NCI-H2227 (cell line): ENCODE measurements at regions not wholly inside any gene's neighbourhood (a gene's known extent, or its start where the extent isn't known, plus 50 kb on each side); places are given as distances from the start of the nearest gene placed in this dataset.
"Not testable (repeated sequence)": the region's sequence is repeated elsewhere in the genome, so short reads cannot be mapped to it uniquely, and the experiment has no call there.

Experiments used
- DNase-seq: peaks from one replicate; lab custom pipeline; 2025; ENCODE audit not compliant: unreplicated experiment; lab: John Stamatoyannopoulos, UW

- no peak for DNase-seq
Observed at GRCh38 chr6:93183531-93183972, 235.8 kb downstream of the EPHA7 start.

DNA sequence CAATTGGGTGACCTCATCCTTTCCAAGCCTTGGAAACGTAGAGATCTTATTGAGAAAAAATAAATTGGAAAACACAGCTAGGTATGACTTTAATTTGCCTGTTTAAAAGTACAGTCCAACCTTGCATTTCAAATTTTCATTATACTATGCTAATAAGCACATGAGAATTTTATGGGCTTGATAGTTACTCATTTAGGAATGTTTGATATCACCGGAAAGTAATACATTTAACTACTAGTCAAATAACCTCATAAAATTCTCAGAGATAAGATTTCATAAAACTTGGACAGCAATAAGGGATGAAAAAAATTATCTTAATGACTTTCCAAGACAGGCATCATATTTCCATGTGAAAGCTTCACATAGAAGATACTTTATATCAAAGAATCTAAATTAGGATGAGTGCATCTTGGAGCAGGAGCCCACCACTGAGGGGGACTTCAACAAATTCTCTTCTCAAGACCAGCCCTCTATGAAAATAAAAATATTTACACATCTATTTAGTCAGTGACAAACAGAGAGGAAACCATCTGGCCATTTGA lies 236.3 kb downstream of the EPHA7 start:
- DNase-seq, result no peak

DNA sequence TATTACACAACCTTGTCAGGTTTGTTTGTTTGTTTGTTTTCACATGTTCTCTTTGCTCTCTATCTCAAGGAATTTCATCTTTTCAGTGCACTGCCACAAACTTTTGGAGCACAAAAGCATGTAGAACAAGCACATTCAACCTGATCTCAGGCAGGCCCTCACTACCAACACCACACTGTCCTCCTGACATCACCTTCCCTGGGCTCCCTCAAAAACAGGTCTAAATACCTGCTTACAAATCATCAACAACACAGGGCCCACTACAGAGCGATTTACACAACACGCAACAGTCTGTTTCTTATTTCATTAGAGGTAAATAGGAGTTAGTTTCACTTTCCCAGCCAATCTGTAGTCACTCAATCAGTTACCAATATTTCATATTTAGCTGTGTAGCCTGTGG lies 241.4 kb downstream of the EPHA7 start:
- no peak for DNase-seq

GRCh38 chr6:93177438-93177837 lies 241.9 kb downstream of the EPHA7 start:
- DNase-seq, result no peak

DNA sequence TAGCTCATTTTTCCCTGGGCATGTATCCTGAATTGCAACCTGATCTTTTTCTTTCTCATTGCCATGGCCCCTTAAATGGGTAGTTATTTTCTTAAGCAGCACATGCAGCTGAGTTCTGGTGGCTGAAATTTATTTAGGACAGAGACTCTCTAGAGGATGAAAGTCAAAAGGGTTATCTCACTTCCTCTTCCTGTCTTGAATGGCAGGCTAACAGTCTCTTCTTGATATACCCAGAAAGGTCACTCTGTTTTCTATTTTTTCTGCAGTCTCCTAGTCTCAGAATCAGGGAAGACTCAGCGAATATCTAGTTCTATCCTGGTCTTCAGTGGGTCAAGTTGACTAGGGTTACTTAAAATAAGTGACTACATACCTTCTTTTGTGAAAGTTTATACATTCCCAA lies 243.3 kb downstream of the EPHA7 start:
- DNase-seq, result no peak

GRCh38 chr6:93173573-93173972 lies 245.8 kb downstream of the EPHA7 start:
- DNase-seq, result not testable (repeated sequence)

GRCh38 chr6:93165850-93166430 lies 253.4 kb downstream of the EPHA7 start:
- peak; percentile 1 for DNase-seq

GRCh38 chr6:93164781-93165180 lies 254.6 kb downstream of the EPHA7 start:
- no peak for DNase-seq

GRCh38 chr6:93163146-93163545 lies 256.2 kb downstream of the EPHA7 start:
- DNase-seq, result no peak

GRCh38 chr6:93139408-93140081 lies 279.8 kb downstream of the EPHA7 start:
- no peak for DNase-seq

GRCh38 chr6:93136111-93136510 lies 283.2 kb downstream of the EPHA7 start:
- no peak for DNase-seq

DNA sequence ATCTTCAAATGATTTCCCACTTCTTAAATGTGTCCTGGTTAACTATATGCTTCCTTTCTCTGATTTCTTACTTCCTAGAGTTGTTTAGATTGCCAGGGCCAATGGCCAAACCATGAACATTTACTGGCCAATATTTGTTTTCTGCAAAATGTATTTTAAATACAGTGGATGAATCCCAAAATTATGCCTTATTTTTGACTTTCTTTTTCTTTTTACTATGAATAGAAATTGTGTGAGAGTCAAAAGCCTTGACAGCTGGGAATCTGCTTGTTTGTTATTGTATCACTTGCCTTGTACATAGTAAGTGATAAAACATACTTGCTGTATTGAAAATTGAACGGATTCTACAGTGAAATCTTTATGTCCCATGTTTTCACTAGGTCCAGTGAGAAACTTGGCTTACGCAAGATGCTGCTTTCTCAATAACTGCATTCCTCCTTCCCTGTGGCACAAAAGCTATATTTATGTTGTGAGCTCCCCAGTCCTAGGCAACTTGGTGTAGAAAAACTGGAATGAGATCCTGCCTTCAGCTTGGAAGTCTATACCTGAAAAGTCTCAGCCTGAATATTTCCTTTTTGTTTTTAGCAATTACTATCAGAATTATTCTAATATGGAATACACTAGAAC lies 295.2 kb downstream of the EPHA7 start:
- no peak for DNase-seq

GRCh38 chr6:93123585-93123984 lies 295.8 kb downstream of the EPHA7 start:
- DNase-seq, result no peak

- DNase-seq, result no peak
Observed at GRCh38 chr6:93120154-93120742, 299.1 kb downstream of the EPHA7 start.

GRCh38 chr6:93105907-93106306 lies 313.5 kb downstream of the EPHA7 start:
- no peak for DNase-seq

GRCh38 chr6:93105017-93105416 lies 314.3 kb downstream of the EPHA7 start:
- no peak for DNase-seq

- no peak for DNase-seq
Observed at GRCh38 chr6:93104195-93104817, 315.1 kb downstream of the EPHA7 start.

- DNase-seq, result no peak
Observed at GRCh38 chr6:93088621-93089501, 330.5 kb downstream of the EPHA7 start.

DNA sequence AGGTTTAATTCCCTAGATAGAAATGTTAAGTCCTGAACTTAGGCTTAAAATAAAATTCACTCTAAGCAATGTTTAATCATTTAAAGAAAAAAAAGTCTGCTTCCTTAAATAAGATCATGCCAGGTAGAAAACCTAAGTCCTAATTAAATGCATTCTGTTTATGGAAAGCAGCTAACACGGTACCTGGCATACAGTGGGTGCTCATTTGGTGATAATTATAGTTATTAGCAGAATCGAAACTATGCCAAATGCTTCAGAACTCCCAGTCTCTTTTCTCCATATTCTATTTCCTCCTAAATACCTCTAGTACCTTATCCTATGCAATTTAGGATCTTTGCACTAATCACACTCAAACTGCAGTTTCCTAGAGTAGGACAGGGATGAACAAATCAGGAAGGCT lies 331.8 kb downstream of the EPHA7 start:
- no peak for DNase-seq

DNA sequence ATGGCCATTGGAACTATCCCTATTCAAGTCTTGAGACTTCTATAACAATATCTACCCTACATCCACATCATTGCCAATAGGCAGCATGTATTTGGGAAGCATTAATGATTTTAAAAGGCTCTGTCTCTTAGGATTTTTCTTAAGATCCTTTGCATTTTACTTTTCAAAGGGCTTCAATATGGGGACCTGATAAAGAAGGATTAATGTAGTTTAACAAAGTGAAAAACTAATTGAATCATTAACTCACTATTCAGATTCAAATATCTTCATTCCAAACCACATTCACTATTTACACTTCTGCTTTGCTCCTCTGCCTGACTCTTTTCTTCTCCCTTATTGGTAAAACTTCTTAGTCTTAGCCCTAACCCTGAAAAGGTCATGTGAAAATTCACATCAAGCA lies 333.0 kb downstream of the EPHA7 start:
- DNase-seq, result no peak
